Body of pancreas (tissue), 4 donors: ENCODE measurements at regions not wholly inside any gene's neighbourhood (a gene's known extent, or its start where the extent isn't known, plus 50 kb on each side); places are given as distances from the start of the nearest gene placed in this dataset.

ENCODE experiments used
- ATAC-seq: fragments of 150-250 bp; one replicate; pipeline ENCODE4 v1.9.1; 2016
- DNase-seq, 4 donors: peaks; one replicate each; pipeline ENCODE4 v3.0.0-alpha.2; 2019
- H3K27ac ChIP-seq, 4 donors: fragments of 200-600 bp; sonication (generic); 1 replicate in 3 of 4; 2 replicates in 1 of 4; pipeline versions ENCODE4 v1.5.1 to v1.6.1; 2016 to 2019; ENCODE audit warnings: mild to moderate bottlenecking in 1 of 4, mixed read lengths in 1 of 4, moderate library complexity in 1 of 4
- H3K27me3 ChIP-seq, 2 donors: fragments of 200-600 bp; sonication (generic); one replicate each; pipeline ENCODE4 v1.6.0; 2016; ENCODE audit warnings: mild to moderate bottlenecking in 1 of 2
- H3K36me3 ChIP-seq, 2 donors: fragments of 200-600 bp; sonication (generic); replicated peaks in 1 of 2; 2 replicates each; pipeline ENCODE4 v1.5.1; 2016; ENCODE audit warnings: low read depth in 2 of 2; ENCODE audit not compliant: insufficient read depth in 1 of 2
- H3K4me1 ChIP-seq: fragments of 200-600 bp; sonication (generic); one replicate; pipeline ENCODE4 v1.6.0; 2016
- H3K4me3 ChIP-seq, 2 donors: fragments of 200-600 bp; sonication (generic); 1 replicate in 1 of 2; 2 replicates in 1 of 2; pipeline ENCODE4 v1.5.1; 2016 to 2019
- H3K9me3 ChIP-seq, 3 donors: fragments of 200-600 bp; sonication (generic); 1 replicate in 2 of 3; 2 replicates in 1 of 3; pipeline ENCODE4 v1.5.1; 2016
- POLR2A ChIP-seq, 3 donors: fragments of 450-650 bp; IDR thresholded peaks; one replicate each; pipeline ENCODE4 v1.6.1; 2016; ENCODE audit warnings: antibody characterized with exemption in 3 of 3, mild to moderate bottlenecking in 2 of 3
- WGBS, 2 donors: methylation state at CpG; one replicate each; pipeline ENCODE4 v1.1.5; 2017; 5-methylcytosine and 5-hydroxymethylcytosine counted together
- intact Hi-C: fragments of 100-400 bp; cut with DNase I; formaldehyde crosslinking; loops from one replicate; pipeline ENCODE4 v1.15.1; 2023
- TF ChIP-seq, protein P1 (sequence below), 7 experiments: fragments of 450-650 bp in 4 of 7; fragments of 200-600 bp in 3 of 7; sonication (generic) in 3 of 7; IDR thresholded peaks; one replicate each; pipeline ENCODE4 v1.5.1; 2016 to 2019; ENCODE audit warnings: antibody characterized with exemption in 7 of 7

DNA sequence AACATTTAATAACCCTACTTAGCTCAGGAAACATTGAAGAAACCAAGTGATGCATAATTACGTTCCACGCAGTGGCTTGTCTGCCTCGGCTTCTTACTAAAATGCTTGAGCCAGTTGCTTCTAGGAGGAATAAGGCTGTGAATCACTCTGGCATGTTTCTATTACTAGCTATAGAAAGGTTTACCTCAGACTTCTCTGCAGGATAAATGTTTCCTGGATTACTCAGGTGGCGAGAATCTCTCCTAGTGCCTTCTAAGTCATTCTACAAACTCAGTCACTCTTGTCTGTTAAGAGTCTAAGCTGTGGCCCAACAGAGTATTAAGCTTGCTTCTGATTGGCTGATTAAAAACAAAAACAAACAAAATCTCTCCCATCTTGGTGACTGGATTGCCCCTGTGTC lies 92.0 kb upstream of the RALGPS2 start:
- DNase-seq = no peak
- no peak for TF ChIP-seq POLR2A (IDR thresholded peaks at IDR 0.05)
- TF ChIP-seq, protein P1, sequence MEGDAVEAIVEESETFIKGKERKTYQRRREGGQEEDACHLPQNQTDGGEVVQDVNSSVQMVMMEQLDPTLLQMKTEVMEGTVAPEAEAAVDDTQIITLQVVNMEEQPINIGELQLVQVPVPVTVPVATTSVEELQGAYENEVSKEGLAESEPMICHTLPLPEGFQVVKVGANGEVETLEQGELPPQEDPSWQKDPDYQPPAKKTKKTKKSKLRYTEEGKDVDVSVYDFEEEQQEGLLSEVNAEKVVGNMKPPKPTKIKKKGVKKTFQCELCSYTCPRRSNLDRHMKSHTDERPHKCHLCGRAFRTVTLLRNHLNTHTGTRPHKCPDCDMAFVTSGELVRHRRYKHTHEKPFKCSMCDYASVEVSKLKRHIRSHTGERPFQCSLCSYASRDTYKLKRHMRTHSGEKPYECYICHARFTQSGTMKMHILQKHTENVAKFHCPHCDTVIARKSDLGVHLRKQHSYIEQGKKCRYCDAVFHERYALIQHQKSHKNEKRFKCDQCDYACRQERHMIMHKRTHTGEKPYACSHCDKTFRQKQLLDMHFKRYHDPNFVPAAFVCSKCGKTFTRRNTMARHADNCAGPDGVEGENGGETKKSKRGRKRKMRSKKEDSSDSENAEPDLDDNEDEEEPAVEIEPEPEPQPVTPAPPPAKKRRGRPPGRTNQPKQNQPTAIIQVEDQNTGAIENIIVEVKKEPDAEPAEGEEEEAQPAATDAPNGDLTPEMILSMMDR (IDR thresholded peaks at IDR 0.05) = no peak
- H3K27me3 ChIP-seq = no peaks in the 10 kb centered on the region
- intact Hi-C loops = no loop called here
- no peaks in the 10 kb centered on the region for H3K4me1 ChIP-seq
- no peaks in the 10 kb centered on the region for H3K36me3 ChIP-seq
- no peak overlapping the region for H3K4me3 ChIP-seq
- ATAC-seq = no peak
- 77 to 93% methylated on average over 4 of the region's 4 CpGs for WGBS, 2 donors
- H3K9me3 ChIP-seq = no peaks in the 10 kb centered on the region
- H3K27ac ChIP-seq = no peak overlapping the region

DNA sequence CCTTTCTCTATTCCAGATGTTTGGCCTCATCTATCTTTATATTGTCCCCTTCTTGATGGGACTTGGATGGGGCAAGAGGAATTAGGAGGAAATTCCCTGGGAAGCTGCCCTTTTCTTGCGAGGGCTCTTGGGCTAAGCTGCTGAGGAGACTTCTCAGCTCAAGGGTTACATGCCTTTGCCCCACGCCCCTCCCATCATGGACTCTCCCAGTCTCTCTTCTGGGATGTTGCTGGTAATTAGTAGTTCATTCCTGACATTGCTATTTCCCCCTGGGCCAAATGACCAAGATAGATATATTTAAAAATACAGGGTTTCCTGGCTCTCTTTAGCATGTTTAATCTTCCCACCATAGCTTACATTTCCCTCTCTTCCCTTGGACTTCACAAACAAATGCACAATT lies 90.6 kb upstream of the RALGPS2 start:
- H3K4me3 ChIP-seq = no peak overlapping the region
- TF ChIP-seq, protein P1 (IDR thresholded peaks at IDR 0.05) = no peak
- no peak for TF ChIP-seq POLR2A (IDR thresholded peaks at IDR 0.05)
- no peaks in the 10 kb centered on the region for H3K36me3 ChIP-seq
- ATAC-seq (no peak), DNase-seq (no peak)
- no peaks in the 10 kb centered on the region for H3K27me3 ChIP-seq
- intact Hi-C loops = no loop called here
- WGBS, 2 donors = 77 to 84% methylated on average over 2 of the region's 2 CpGs
- H3K27ac ChIP-seq = no peak overlapping the region
- H3K9me3 ChIP-seq = no peaks in the 10 kb centered on the region
- no peaks in the 10 kb centered on the region for H3K4me1 ChIP-seq

DNA sequence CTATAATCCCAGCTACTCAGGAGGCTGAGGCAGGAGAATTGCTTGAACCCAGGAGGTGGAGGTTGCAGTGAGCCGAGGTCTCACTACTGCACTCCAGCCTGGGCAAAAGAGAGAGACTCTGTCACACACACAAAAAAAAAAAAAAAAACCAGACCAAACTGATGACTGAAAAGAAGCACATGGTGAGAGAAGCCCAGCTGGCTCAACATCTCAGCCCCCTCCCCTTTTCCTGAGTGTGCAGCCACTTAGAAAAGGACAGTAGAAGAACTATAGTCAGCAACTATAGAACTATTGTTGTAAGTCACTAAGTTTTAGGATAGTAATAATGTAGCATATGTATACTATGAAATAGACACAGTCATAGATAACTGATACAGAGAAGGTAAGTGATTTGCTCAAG lies 87.2 kb upstream of the RALGPS2 start:
- DNase-seq (no peak), ATAC-seq (no peak)
- Histone ChIP-seq H3K27me3 (no peaks in the 10 kb centered on the region), H3K9me3 (no peaks in the 10 kb centered on the region), H3K27ac (no peak overlapping the region), H3K36me3 (no peaks in the 10 kb centered on the region), H3K4me3 (no peak overlapping the region), H3K4me1 (no peaks in the 10 kb centered on the region)
- WGBS, 2 donors = 79 to 88% methylated on average over 1 of the region's 1 CpG
- intact Hi-C loops = no loop called here
- TF ChIP-seq, protein P1 (IDR thresholded peaks at IDR 0.05) = no peak
- no peak for TF ChIP-seq POLR2A (IDR thresholded peaks at IDR 0.05)

DNA sequence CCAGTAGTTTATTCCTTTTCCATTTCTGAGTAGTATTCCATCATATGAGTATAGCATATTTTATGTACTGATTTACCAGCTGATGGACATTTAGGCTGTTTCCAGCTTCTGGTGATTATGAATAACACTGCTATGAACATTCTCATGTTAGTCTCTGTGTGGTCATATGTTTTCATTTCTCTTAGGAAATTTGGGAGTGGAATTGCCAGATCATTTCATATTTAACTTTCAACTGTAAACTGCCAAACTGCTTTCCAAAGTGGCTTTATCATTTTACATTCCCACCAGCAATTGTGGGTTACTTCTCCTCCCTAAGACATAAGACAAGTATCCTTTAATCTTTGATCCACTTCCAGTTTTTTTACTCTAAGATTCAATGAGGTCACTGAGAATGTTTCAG lies 85.7 kb upstream of the RALGPS2 start:
- Histone ChIP-seq H3K27ac (no peak overlapping the region), H3K27me3 (no peaks in the 10 kb centered on the region), H3K4me3 (no peak overlapping the region), H3K9me3 (no peaks in the 10 kb centered on the region), H3K36me3 (no peaks in the 10 kb centered on the region), H3K4me1 (peaks cover 8% of the 10 kb centered on the region)
- ATAC-seq (no peak), DNase-seq (no peak)
- TF ChIP-seq, protein P1 (IDR thresholded peaks at IDR 0.05) = no peak
- no peak for TF ChIP-seq POLR2A (IDR thresholded peaks at IDR 0.05)
- intact Hi-C loops = no loop called here

DNA sequence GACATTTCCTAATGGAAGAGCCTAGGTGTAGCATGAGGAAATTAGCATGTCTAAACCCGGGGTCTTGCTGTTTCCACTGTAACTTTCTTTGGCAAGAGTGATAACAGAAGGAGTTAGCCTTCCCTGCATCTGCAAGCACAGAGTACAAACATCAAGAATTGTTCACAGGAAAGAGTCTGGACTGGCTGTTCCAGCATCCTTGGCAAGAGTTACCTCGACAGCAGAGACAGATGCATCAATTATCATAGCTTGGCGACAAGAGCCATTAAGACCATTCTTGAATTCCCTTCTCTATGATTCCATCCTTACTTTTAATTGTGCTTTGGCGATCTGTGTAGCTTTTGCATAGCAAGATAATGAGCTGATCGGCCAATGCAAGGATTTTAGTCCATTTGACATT lies 82.8 kb upstream of the RALGPS2 start:
- TF ChIP-seq, protein P1 (IDR thresholded peaks at IDR 0.05) = no peak
- TF ChIP-seq POLR2A (IDR thresholded peaks at IDR 0.05) = no peak
- Histone ChIP-seq H3K4me3 (no peak overlapping the region), H3K9me3 (no peaks in the 10 kb centered on the region), H3K27ac (no peak overlapping the region), H3K36me3 (no peaks in the 10 kb centered on the region), H3K4me1 (peaks cover 13% of the 10 kb centered on the region), H3K27me3 (no peaks in the 10 kb centered on the region)
- intact Hi-C loops = no loop called here
- DNase-seq = no peak
- WGBS, 2 donors = 70 to 78% methylated on average over 5 of the region's 5 CpGs
- no peak for ATAC-seq
